Neural cell (in vitro differentiated cells): ENCODE measurements at regions not wholly inside any gene's neighbourhood (a gene's known extent, or its start where the extent isn't known, plus 50 kb on each side); places are given as distances from the start of the nearest gene placed in this dataset.

Experiments used
- H2AFZ ChIP-seq: fragments of 200-600, 300-800 bp; sonication (generic), shearing (Covaris generic); 2 replicates; pipeline ENCODE4 v1.6.0; 2014; ENCODE audit warnings: low read depth, mild to moderate bottlenecking, antibody characterized with exemption, low read length, moderate library complexity
- H3F3A ChIP-seq: fragments of 200-600 bp; shearing (Covaris generic); 2 replicates; pipeline ENCODE4 v1.6.1; 2016; ENCODE audit warnings: mild to moderate bottlenecking, moderate library complexity, mixed read lengths, antibody characterized with exemption, low read length; ENCODE audit not compliant: insufficient read depth, poor library complexity, severe bottlenecking
- H3K27ac ChIP-seq: fragments of 200-600, 300-800 bp; sonication (generic), shearing (Covaris generic); 2 replicates; pipeline ENCODE4 v1.5.1; 2014; ENCODE audit warnings: mild to moderate bottlenecking, low read length, moderate library complexity
- H3K27me3 ChIP-seq: fragments of 300-800, 200-600 bp; sonication (generic), shearing (Covaris generic); 2 replicates; pipeline ENCODE4 v1.6.0; 2014; ENCODE audit warnings: mild to moderate bottlenecking, low read depth, low read length, moderate library complexity; ENCODE audit not compliant: insufficient read depth
- H3K36me3 ChIP-seq: fragments of 300-800, 200-600 bp; sonication (generic), shearing (Covaris generic); 2 replicates; pipeline ENCODE4 v1.5.1; 2014; ENCODE audit warnings: mild to moderate bottlenecking, antibody characterized with exemption, low read length, moderate library complexity; ENCODE audit not compliant: insufficient read depth
- H3K4me2 ChIP-seq: fragments of 300-800, 200-600 bp; sonication (generic), shearing (Covaris generic); 2 replicates; pipeline ENCODE4 v1.6.0; 2014; ENCODE audit warnings: mild to moderate bottlenecking, low read length
- H3K4me3 ChIP-seq: fragments of 300-800, 200-600 bp; sonication (generic), shearing (Covaris generic); 2 replicates; pipeline ENCODE4 v1.5.1; 2014; ENCODE audit warnings: mild to moderate bottlenecking, low read length, moderate library complexity
- H3K79me2 ChIP-seq: fragments of 200-600 bp; shearing (Covaris generic); replicated peaks from 2 replicates; pipeline ENCODE4 v1.6.0; 2014; ENCODE audit warnings: mild to moderate bottlenecking, low read length, moderate library complexity; ENCODE audit not compliant: insufficient read depth
- H3K9ac ChIP-seq: fragments of 300-800, 200-600 bp; sonication (generic), shearing (Covaris generic); 2 replicates; pipeline ENCODE4 v1.6.1; 2016; ENCODE audit warnings: mild to moderate bottlenecking, low read length, mixed read lengths
- H3K9me2 ChIP-seq: fragments of 200-600 bp; shearing (Covaris generic); 2 replicates; pipeline ENCODE4 v1.6.1; 2016; ENCODE audit warnings: mild to moderate bottlenecking, low read length, mixed read lengths; ENCODE audit not compliant: insufficient read depth
- H3K9me3 ChIP-seq: fragments of 200-600, 300-800 bp; sonication (generic), shearing (Covaris generic); 2 replicates; pipeline ENCODE4 v1.6.1; 2016; ENCODE audit warnings: mild to moderate bottlenecking, mixed run types, low read length, moderate library complexity, mixed read lengths
- H4K20me1 ChIP-seq: fragments of 200-600 bp; shearing (Covaris generic); 2 replicates; pipeline ENCODE4 v1.6.1; 2016; ENCODE audit warnings: mild to moderate bottlenecking, mixed run types; ENCODE audit not compliant: insufficient read depth
- EP300 ChIP-seq: fragments of 450-650 bp; conservative IDR thresholded peaks from 2 replicates; pipeline ENCODE4 v1.6.1; 2014; ENCODE audit warnings: antibody characterized with exemption, mild to moderate bottlenecking, moderate library complexity; ENCODE audit not compliant: poor library complexity, severe bottlenecking
- EZH2 ChIP-seq: fragments of 200-600, 300-800 bp; shearing (Covaris generic), sonication (generic); IDR thresholded peaks from 2 replicates; pipeline ENCODE4 v1.6.1; 2014; ENCODE audit warnings: antibody characterized with exemption, low read length, borderline replicate concordance, mild to moderate bottlenecking; ENCODE audit not compliant: insufficient read depth, poor library complexity, severe bottlenecking
- MXI1 ChIP-seq: fragments of 450-650 bp; conservative IDR thresholded peaks from 2 replicates; pipeline ENCODE4 v1.6.1; 2014; ENCODE audit warnings: antibody characterized with exemption, mild to moderate bottlenecking; ENCODE audit not compliant: poor library complexity, severe bottlenecking
- POLR2AphosphoS5 ChIP-seq: IDR thresholded peaks from 2 replicates; pipeline ENCODE4 v1.6.1; 2012
- RAD21 ChIP-seq: fragments of 450-650 bp; conservative IDR thresholded peaks from 2 replicates; pipeline ENCODE4 v1.6.1; 2014; ENCODE audit warnings: antibody characterized with exemption, mild to moderate bottlenecking, moderate library complexity
- SMC3 ChIP-seq: fragments of 450-650 bp; conservative IDR thresholded peaks from 2 replicates; pipeline ENCODE4 v1.6.1; 2014; ENCODE audit warnings: antibody characterized with exemption, mild to moderate bottlenecking, moderate library complexity; ENCODE audit not compliant: poor library complexity
- TAF1 ChIP-seq: IDR thresholded peaks from 2 replicates; pipeline ENCODE4 v1.6.1; 2012; ENCODE audit warnings: low read depth
- TF ChIP-seq, protein P1 (sequence below): fragments of 450-650 bp; IDR thresholded peaks from 2 replicates; pipeline ENCODE4 v1.5.1; 2014; ENCODE audit warnings: antibody characterized with exemption, mild to moderate bottlenecking, moderate library complexity; ENCODE audit not compliant: poor library complexity, severe bottlenecking
- TF ChIP-seq, protein P2 (sequence below): IDR thresholded peaks from 2 replicates; pipeline ENCODE4 v1.6.1; 2012; ENCODE audit warnings: borderline replicate concordance

DNA sequence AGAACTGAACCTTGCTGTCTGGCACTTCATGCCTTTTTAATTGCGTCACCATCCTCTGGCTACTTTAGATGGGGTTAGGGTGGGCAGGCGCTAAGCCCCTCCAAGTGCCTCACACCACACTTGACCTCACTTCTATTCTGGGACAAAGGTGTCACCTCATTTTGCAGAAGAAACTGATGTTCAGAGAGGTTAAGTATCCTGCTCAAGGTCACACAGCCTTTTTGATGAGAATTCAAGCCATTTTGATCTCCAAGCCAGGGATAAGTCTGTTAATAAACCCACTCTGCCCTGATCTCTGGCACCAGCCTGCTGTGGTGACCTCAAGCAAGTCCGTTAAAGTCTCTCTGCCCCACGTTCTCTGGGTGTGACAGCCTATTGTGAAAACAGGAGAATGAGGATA is 58.8 kb upstream of the PRR23C start:
- H3F3A ChIP-seq, result no peaks in the 10 kb centered on the region

DNA sequence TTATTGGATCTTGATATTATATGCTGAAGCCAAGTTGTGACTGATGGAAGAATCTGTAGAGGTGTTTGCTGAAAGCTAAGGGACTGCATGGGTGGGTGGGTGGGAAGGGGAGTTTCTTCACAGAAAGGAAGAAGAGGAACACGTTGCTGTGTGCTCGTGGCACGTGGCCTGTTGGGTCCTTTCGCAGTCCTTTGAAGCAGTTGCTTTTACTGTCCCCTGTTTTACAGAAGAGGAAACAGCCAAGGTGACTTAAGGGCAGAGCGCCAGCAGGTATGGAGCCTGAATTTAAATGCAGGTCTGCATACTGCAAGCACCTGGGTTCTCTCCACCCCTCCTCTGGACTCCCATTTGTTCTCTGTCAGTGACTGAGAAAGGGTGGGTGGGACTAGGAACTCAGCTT is 59.4 kb upstream of the PRR23C start:
- Histone ChIP-seq H2AFZ (no peak overlapping the region), H3K9me2 (no peaks in the 10 kb centered on the region), H3K9ac (no peak overlapping the region), H4K20me1 (no peaks in the 10 kb centered on the region), H3F3A (no peaks in the 10 kb centered on the region), H3K79me2 (no peaks in the 10 kb centered on the region), H3K4me3 (no peak overlapping the region), H3K27ac (no peak overlapping the region), H3K9me3 (no peaks in the 10 kb centered on the region), H3K4me2 (no peak overlapping the region), H3K27me3 (no peaks in the 10 kb centered on the region), H3K36me3 (no peaks in the 10 kb centered on the region)
- TF ChIP-seq TAF1, result no peak
- TF ChIP-seq SMC3, result no peak
- TF ChIP-seq RAD21, result no peak
- no peak for TF ChIP-seq MXI1
- TF ChIP-seq, protein P1, sequence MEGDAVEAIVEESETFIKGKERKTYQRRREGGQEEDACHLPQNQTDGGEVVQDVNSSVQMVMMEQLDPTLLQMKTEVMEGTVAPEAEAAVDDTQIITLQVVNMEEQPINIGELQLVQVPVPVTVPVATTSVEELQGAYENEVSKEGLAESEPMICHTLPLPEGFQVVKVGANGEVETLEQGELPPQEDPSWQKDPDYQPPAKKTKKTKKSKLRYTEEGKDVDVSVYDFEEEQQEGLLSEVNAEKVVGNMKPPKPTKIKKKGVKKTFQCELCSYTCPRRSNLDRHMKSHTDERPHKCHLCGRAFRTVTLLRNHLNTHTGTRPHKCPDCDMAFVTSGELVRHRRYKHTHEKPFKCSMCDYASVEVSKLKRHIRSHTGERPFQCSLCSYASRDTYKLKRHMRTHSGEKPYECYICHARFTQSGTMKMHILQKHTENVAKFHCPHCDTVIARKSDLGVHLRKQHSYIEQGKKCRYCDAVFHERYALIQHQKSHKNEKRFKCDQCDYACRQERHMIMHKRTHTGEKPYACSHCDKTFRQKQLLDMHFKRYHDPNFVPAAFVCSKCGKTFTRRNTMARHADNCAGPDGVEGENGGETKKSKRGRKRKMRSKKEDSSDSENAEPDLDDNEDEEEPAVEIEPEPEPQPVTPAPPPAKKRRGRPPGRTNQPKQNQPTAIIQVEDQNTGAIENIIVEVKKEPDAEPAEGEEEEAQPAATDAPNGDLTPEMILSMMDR, result no peak
- TF ChIP-seq EZH2, result no peak
- no peak for TF ChIP-seq EP300
- TF ChIP-seq, protein P2, sequence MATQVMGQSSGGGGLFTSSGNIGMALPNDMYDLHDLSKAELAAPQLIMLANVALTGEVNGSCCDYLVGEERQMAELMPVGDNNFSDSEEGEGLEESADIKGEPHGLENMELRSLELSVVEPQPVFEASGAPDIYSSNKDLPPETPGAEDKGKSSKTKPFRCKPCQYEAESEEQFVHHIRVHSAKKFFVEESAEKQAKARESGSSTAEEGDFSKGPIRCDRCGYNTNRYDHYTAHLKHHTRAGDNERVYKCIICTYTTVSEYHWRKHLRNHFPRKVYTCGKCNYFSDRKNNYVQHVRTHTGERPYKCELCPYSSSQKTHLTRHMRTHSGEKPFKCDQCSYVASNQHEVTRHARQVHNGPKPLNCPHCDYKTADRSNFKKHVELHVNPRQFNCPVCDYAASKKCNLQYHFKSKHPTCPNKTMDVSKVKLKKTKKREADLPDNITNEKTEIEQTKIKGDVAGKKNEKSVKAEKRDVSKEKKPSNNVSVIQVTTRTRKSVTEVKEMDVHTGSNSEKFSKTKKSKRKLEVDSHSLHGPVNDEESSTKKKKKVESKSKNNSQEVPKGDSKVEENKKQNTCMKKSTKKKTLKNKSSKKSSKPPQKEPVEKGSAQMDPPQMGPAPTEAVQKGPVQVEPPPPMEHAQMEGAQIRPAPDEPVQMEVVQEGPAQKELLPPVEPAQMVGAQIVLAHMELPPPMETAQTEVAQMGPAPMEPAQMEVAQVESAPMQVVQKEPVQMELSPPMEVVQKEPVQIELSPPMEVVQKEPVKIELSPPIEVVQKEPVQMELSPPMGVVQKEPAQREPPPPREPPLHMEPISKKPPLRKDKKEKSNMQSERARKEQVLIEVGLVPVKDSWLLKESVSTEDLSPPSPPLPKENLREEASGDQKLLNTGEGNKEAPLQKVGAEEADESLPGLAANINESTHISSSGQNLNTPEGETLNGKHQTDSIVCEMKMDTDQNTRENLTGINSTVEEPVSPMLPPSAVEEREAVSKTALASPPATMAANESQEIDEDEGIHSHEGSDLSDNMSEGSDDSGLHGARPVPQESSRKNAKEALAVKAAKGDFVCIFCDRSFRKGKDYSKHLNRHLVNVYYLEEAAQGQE, result no peak
- no peak for TF ChIP-seq POLR2AphosphoS5

More for the DNA sequence above, 58.8 kb upstream of the PRR23C start:
- H3K79me2 ChIP-seq, result no peaks in the 10 kb centered on the region
- H3K27me3 ChIP-seq, result no peaks in the 10 kb centered on the region
- no peaks in the 10 kb centered on the region for H3K9me2 ChIP-seq
- no peak overlapping the region for H3K4me3 ChIP-seq
- no peak for TF ChIP-seq MXI1
- no peak for TF ChIP-seq POLR2AphosphoS5
- TF ChIP-seq TAF1, result no peak
- TF ChIP-seq, protein P2, result no peak
- TF ChIP-seq SMC3, result no peak
- TF ChIP-seq, protein P1, result no peak
- no peak for TF ChIP-seq EP300
- no peak for TF ChIP-seq EZH2
- no peak for TF ChIP-seq RAD21
- no peak overlapping the region for H2AFZ ChIP-seq
- H4K20me1 ChIP-seq, result no peaks in the 10 kb centered on the region
- H3K36me3 ChIP-seq, result no peaks in the 10 kb centered on the region
- no peaks in the 10 kb centered on the region for H3K9me3 ChIP-seq
- H3K9ac ChIP-seq, result no peak overlapping the region
- no peak overlapping the region for H3K4me2 ChIP-seq
- H3K27ac ChIP-seq, result no peak overlapping the region
